ENCODE measurements at regions not wholly inside any gene's neighbourhood (a gene's known extent, or its start where the extent isn't known, plus 50 kb on each side); places are given as distances from the start of the nearest gene placed in this dataset.

DNA sequence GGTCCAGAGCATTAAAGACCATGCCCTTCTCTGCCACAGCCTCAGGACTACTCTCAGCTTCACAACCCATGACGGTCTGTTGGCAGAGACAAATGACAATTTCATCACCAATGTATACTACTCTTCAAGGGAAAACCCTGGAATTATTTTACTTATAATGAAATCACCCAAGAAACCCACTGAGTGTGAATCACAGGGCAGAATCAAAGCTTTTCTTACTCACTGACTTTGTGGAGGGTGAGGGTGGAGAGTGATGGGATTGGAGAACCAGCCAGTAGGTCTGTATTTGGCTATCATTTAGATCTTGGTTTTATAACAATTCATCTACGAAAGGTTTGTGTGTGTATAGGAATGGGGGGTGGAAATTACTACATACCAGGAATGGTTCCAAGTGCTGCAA lies 442.6 kb downstream of the SHISA9 start:
- Histone ChIP-seq H3K79me2 (ENCODE audit: insufficient read depth, low read length) (no peaks in the 10 kb centered on the region), H2BK12ac (ENCODE audit: insufficient read length, low read depth, low read length) (no peak overlapping the region), H3K27ac (ENCODE audit: insufficient read length, low read depth, low read length) (no peak overlapping the region), H3K4ac (ENCODE audit: low read depth, low read length) (no peak overlapping the region), H2BK120ac (ENCODE audit: low read depth, low read length, poor library complexity, severe bottlenecking) (no peak overlapping the region), H3K14ac (ENCODE audit: insufficient read depth, low read length) (no peak overlapping the region), H2AFZ (ENCODE audit: low read length) (no peak overlapping the region), H3K4me2 (ENCODE audit: insufficient read depth, insufficient read length, low read length) (no peak overlapping the region), H4K91ac (ENCODE audit: insufficient read length, low read depth, low read length) (no peak overlapping the region), H3K9me3 (ENCODE audit: control insufficient read depth, low read depth, low read length) (no peaks in the 10 kb centered on the region), H3K56ac (ENCODE audit: insufficient read length, low read depth, low read length) (no peak overlapping the region), H2AK5ac (ENCODE audit: insufficient read length, low read length) (no peak overlapping the region), H4K5ac (ENCODE audit: insufficient read length, low read depth, low read length) (no peak overlapping the region), H3K9ac (ENCODE audit: extremely low read depth, insufficient read length, low read length) (no peak overlapping the region), H3K23ac (ENCODE audit: insufficient read length, low read depth, low read length) (no peak overlapping the region), H3T11ph (ENCODE audit: low read length) (no peak overlapping the region), H3K18ac (ENCODE audit: insufficient read length, low read depth, low read length) (no peak overlapping the region), H3K79me1 (ENCODE audit: insufficient read depth, low read depth, low read length, poor library complexity, severe bottlenecking) (no peaks in the 10 kb centered on the region), H2BK20ac (ENCODE audit: low read depth, low read length, poor library complexity, severe bottlenecking) (no peak overlapping the region), H3K4me1 (ENCODE audit: insufficient read depth, low read length) (no peaks in the 10 kb centered on the region; the same call in 1 of the 2 replicates), H2BK5ac (ENCODE audit: insufficient read length, low read length) (no peak overlapping the region), H3K27me3 (ENCODE audit: insufficient read depth, low read length) (no peaks in the 10 kb centered on the region), H4K20me1 (ENCODE audit: control insufficient read depth, insufficient read depth, insufficient read length) (no peaks in the 10 kb centered on the region), H3K23me2 (ENCODE audit: insufficient read length, low read depth, low read length, poor library complexity, severe bottlenecking) (no peaks in the 10 kb centered on the region), H4K8ac (replicated peaks; ENCODE audit: insufficient read length, low read depth, low read length) (no peak overlapping the region), H2BK15ac (ENCODE audit: low read depth, low read length) (no peak overlapping the region)
- Mint-ChIP-seq H3K27ac (no peak overlapping the region), H3K27me3 (ENCODE audit: low read depth) (no peaks in the 10 kb centered on the region; the same call in 1 of the 2 replicates), H3K9me3 (no peaks in the 10 kb centered on the region), H3K36me3 (ENCODE audit: insufficient read depth in 1 of 3, low read depth in 3 of 3) (peaks cover 0 to 2% (median 0%) of the 10 kb centered on the region in 3 experiments; a peak in 1 of 7 replicates), H3K4me1 (peaks cover 4 to 5% of the 10 kb centered on the region in 2 experiments), H3K4me3 (no peak overlapping the region)
- TF ChIP-seq, protein P1, sequence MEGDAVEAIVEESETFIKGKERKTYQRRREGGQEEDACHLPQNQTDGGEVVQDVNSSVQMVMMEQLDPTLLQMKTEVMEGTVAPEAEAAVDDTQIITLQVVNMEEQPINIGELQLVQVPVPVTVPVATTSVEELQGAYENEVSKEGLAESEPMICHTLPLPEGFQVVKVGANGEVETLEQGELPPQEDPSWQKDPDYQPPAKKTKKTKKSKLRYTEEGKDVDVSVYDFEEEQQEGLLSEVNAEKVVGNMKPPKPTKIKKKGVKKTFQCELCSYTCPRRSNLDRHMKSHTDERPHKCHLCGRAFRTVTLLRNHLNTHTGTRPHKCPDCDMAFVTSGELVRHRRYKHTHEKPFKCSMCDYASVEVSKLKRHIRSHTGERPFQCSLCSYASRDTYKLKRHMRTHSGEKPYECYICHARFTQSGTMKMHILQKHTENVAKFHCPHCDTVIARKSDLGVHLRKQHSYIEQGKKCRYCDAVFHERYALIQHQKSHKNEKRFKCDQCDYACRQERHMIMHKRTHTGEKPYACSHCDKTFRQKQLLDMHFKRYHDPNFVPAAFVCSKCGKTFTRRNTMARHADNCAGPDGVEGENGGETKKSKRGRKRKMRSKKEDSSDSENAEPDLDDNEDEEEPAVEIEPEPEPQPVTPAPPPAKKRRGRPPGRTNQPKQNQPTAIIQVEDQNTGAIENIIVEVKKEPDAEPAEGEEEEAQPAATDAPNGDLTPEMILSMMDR (conservative IDR thresholded peaks at IDR 0.05): no peak
- WGBS (ENCODE audit: extremely low coverage, insufficient read length, low lambda C conversion rate): no CpG with 5 or more reads among the region's 2 CpGs
- DNase-seq: no peak
